CD4-positive, alpha-beta T cell (primary cell): ENCODE measurements at regions not wholly inside any gene's neighbourhood (a gene's known extent, or its start where the extent isn't known, plus 50 kb on each side); places are given as distances from the start of the nearest gene placed in this dataset.

Experiments
- ATAC-seq: fragments of 200-7000 bp; cut with Tn5 transposase; one replicate; pipeline ENCODE4 v1.10.0; 2022; ENCODE audit warnings: mild to moderate bottlenecking; ENCODE audit not compliant: poor library complexity
- CTCF ChIA-PET: fragments of 350-600 bp; sonication (Branson Sonifier 250); formaldehyde crosslinking; loops from one replicate; lab custom pipeline; 2021; ENCODE audit warnings: antibody characterized with exemption, inconsistent platforms; lab: Charles Lee
- POLR2A ChIA-PET: fragments of 350-600 bp; sonication (Branson Sonifier 250); formaldehyde crosslinking; loops from one replicate; lab custom pipeline; 2021; ENCODE audit warnings: antibody characterized with exemption, inconsistent platforms; lab: Charles Lee
- DNase-seq, 14 experiments: peaks; one replicate each; pipeline ENCODE4 v3.0.0-alpha.2; 2013 to 2020; ENCODE audit warnings: mixed read lengths in 2 of 14
- H3K27ac ChIP-seq, 2 donors: one replicate each; pipeline versions ENCODE4 v1.5.1 to v1.7.0; 2013; ENCODE audit warnings: low read length in 2 of 2, low read depth in 1 of 2, mild to moderate bottlenecking in 1 of 2
- H3K27me3 ChIP-seq, 2 experiments: 1 replicate in 1 of 2; 2 replicates in 1 of 2; pipeline versions ENCODE4 v1.6.1 to v1.7.0; 2013; ENCODE audit warnings: low read length in 2 of 2, control low read depth in 1 of 2, mild to moderate bottlenecking in 1 of 2, moderate library complexity in 1 of 2; ENCODE audit not compliant: insufficient read depth in 2 of 2, control insufficient read depth in 1 of 2
- H3K36me3 ChIP-seq: one replicate; pipeline ENCODE4 v1.6.1; 2013; ENCODE audit warnings: low read length, control low read depth; ENCODE audit not compliant: insufficient read depth
- H3K4me1 ChIP-seq: one replicate; pipeline ENCODE4 v1.6.1; 2013; ENCODE audit warnings: low read length, control low read depth; ENCODE audit not compliant: insufficient read depth
- H3K4me3 ChIP-seq: one replicate; pipeline ENCODE4 v1.5.1; 2013; ENCODE audit warnings: mild to moderate bottlenecking, low read length, moderate library complexity
- H3K9me3 ChIP-seq, 2 experiments: 1 replicate in 1 of 2; 2 replicates in 1 of 2; pipeline versions ENCODE4 v1.6.1 to v1.7.0; 2013; ENCODE audit warnings: low read length in 2 of 2, mild to moderate bottlenecking in 2 of 2, control low read depth in 1 of 2, moderate library complexity in 1 of 2; ENCODE audit not compliant: control insufficient read depth in 1 of 2, insufficient read depth in 1 of 2
- H3K27ac Mint-ChIP-seq: one replicate; pipeline ENCODE4 v1.8.0; 2020; ENCODE audit warnings: mixed read lengths
- H3K27me3 Mint-ChIP-seq: one replicate; pipeline ENCODE4 v1.8.0; 2021; ENCODE audit warnings: mixed read lengths
- H3K36me3 Mint-ChIP-seq: one replicate; pipeline ENCODE4 v1.8.0; 2021; ENCODE audit warnings: low read depth, mixed read lengths
- H3K4me1 Mint-ChIP-seq: one replicate; pipeline ENCODE4 v1.8.0; 2021; ENCODE audit warnings: low read depth, mixed read lengths
- H3K4me3 Mint-ChIP-seq: one replicate; pipeline ENCODE4 v1.8.0; 2020; ENCODE audit warnings: mild to moderate bottlenecking, mixed read lengths
- H3K9me3 Mint-ChIP-seq: one replicate; pipeline ENCODE4 v1.8.0; 2020; ENCODE audit warnings: mixed read lengths
- CTCF ChIP-seq: fragments of 200-600 bp; IDR thresholded peaks from one replicate; pipeline ENCODE4 v1.8.0; 2022; ENCODE audit warnings: antibody characterized with exemption, mild to moderate bottlenecking
- intact Hi-C, 2 experiments: fragments of 100-400 bp; cut with DNase I in 1 of 2; cut with micrococcal nuclease in 1 of 2; formaldehyde crosslinking; loops; one replicate each; pipeline versions ENCODE4 v1.15.1 to v1.9.0; 2023 to 2025; cut with DNase I, micrococcal nuclease

GRCh38 chr20:21653628-21654027 lies 51.8 kb upstream of the PAX1 start:
- ChIA-PET CTCF (no interaction called here), POLR2A (no interaction called here)
- Histone ChIP-seq H3K9me3 (peaks cover 0 to 4% of the 10 kb centered on the region in 2 experiments), H3K27ac (no peak overlapping the region), H3K27me3 (peaks cover 0 to 3% of the 10 kb centered on the region in 2 experiments), H3K36me3 (no peaks in the 10 kb centered on the region), H3K4me3 (no peak overlapping the region), H3K4me1 (no peaks in the 10 kb centered on the region)
- ATAC-seq (no peak), DNase-seq (no peak)
- intact Hi-C loops, result no loop called here
- H3K27me3 Mint-ChIP-seq, result peaks cover 30% of the 10 kb centered on the region
- no peak overlapping the region for H3K4me3 Mint-ChIP-seq
- H3K9me3 Mint-ChIP-seq, result no peaks in the 10 kb centered on the region
- H3K4me1 Mint-ChIP-seq, result no peaks in the 10 kb centered on the region
- TF ChIP-seq CTCF, result no peak
- H3K36me3 Mint-ChIP-seq, result no peaks in the 10 kb centered on the region
- H3K27ac Mint-ChIP-seq, result no peak overlapping the region

- ChIA-PET POLR2A (no interaction called here), CTCF (no interaction called here)
- H3K9me3 Mint-ChIP-seq, result peaks cover 12% of the 10 kb centered on the region
- H3K36me3 ChIP-seq, result no peaks in the 10 kb centered on the region
- peaks cover 0 to 6% of the 10 kb centered on the region in 2 experiments for H3K27me3 ChIP-seq
- H3K27ac Mint-ChIP-seq, result no peak overlapping the region
- H3K36me3 Mint-ChIP-seq, result no peaks in the 10 kb centered on the region
- H3K27me3 Mint-ChIP-seq, result peaks cover 23% of the 10 kb centered on the region
- intact Hi-C loops, result no loop called here
- DNase-seq, result no peak
- no peak for ATAC-seq
- no peaks in the 10 kb centered on the region for H3K4me1 Mint-ChIP-seq
- H3K4me1 ChIP-seq, result no peaks in the 10 kb centered on the region
- no peak overlapping the region for H3K27ac ChIP-seq
- H3K4me3 ChIP-seq, result no peak overlapping the region
- TF ChIP-seq CTCF, result no peak
- H3K4me3 Mint-ChIP-seq, result no peak overlapping the region
- H3K9me3 ChIP-seq, result peaks cover 4 to 6% of the 10 kb centered on the region in 2 experiments
Measured at GRCh38 chr20:21643417-21643816, 62.0 kb upstream of the PAX1 start.

GRCh38 chr20:21640556-21640955 lies 64.9 kb upstream of the PAX1 start:
- Histone ChIP-seq H3K27me3 (peaks cover 0 to 6% of the 10 kb centered on the region in 2 experiments), H3K36me3 (no peaks in the 10 kb centered on the region), H3K4me3 (no peak overlapping the region), H3K9me3 (no peaks in the 10 kb centered on the region), H3K4me1 (no peaks in the 10 kb centered on the region), H3K27ac (no peak overlapping the region)
- no peak for TF ChIP-seq CTCF
- intact Hi-C loops, result no loop called here
- H3K9me3 Mint-ChIP-seq, result peaks cover 6% of the 10 kb centered on the region
- H3K27ac Mint-ChIP-seq, result no peak overlapping the region
- no peak for ATAC-seq
- ChIA-PET CTCF (no interaction called here), POLR2A (no interaction called here)
- no peak overlapping the region for H3K4me3 Mint-ChIP-seq
- no peak for DNase-seq
- no peaks in the 10 kb centered on the region for H3K36me3 Mint-ChIP-seq
- no peaks in the 10 kb centered on the region for H3K4me1 Mint-ChIP-seq
- H3K27me3 Mint-ChIP-seq, result peaks cover 33% of the 10 kb centered on the region
